HG03354 (cell line): ENCODE measurements at regions not wholly inside any gene's neighbourhood (a gene's known extent, or its start where the extent isn't known, plus 50 kb on each side); places are given as distances from the start of the nearest gene placed in this dataset.
A peak's percentile ranks its signal among the peaks of the same experiment; 100 is the strongest.

ENCODE experiments used
- ATAC-seq: cut with Tn5 transposase; IDR thresholded peaks from one replicate; pipeline ENCODE4 v1.9.1; 2021; ENCODE audit warnings: mild to moderate bottlenecking; ENCODE audit not compliant: unreplicated experiment, poor library complexity, severe bottlenecking

- no peak for ATAC-seq
Measured at GRCh38 chr12:93125126-93125525, 196.0 kb upstream of the EEA1 start.

GRCh38 chr12:93126069-93126474 is 197.0 kb upstream of the EEA1 start:
- peak; percentile 58 for ATAC-seq

- ATAC-seq, result no peak
Measured at GRCh38 chr12:93127107-93127560, 198.0 kb upstream of the EEA1 start.

DNA sequence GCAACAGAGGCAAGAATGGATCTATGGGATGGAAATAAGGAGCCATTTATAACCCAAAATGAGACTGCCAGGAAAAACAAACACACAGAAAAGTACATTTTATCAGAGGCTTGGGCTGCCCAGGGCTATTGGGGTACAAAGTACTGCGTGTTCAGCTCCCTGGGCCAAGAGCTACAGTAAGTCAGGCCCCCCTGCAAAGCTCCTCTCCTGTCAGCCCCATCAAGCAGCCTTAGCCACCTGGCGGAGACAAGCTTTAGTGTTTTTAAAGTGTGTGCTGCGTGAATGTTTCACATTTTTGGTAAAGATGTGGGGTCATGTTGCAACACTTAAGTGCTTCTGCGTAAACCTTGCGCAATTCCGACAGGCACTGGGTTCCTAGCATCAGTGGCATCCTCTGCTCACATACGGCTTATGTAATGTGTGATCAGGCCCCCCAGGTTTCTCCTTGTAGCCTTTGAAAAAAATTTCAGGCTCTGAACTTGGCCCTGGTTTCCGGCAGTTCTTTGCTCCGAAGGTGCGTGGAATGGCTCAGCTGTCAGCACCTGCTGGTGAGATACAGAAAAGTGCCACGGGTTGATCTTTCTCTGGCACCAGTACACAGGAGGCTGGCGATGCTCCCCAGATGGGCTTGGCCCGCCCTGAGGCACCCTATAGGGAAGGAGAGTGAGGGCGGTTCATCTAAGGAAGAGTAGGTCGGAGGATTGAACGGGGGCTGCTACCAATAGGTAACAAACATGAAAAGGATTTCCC is 198.7 kb upstream of the EEA1 start:
- no peak for ATAC-seq

DNA sequence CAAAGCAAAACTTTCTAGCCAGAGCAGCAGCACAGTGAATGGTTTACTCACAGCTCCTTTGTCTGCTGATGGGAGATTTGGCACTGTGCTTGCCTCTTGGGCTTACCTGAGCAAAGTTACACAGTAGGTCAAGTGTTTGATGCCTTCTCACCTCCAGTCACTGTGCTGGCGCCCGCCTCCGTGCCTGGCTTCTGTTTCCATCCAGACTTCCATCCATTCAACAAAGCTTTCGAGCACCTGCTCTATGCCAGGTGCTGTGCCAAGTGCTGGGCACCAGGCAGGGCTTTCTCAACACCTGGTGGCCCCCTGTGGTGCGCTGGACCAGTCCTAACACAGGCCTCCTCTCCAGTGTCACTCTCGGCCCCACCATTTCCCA is 199.2 kb upstream of the EEA1 start:
- ATAC-seq, result no peak

DNA sequence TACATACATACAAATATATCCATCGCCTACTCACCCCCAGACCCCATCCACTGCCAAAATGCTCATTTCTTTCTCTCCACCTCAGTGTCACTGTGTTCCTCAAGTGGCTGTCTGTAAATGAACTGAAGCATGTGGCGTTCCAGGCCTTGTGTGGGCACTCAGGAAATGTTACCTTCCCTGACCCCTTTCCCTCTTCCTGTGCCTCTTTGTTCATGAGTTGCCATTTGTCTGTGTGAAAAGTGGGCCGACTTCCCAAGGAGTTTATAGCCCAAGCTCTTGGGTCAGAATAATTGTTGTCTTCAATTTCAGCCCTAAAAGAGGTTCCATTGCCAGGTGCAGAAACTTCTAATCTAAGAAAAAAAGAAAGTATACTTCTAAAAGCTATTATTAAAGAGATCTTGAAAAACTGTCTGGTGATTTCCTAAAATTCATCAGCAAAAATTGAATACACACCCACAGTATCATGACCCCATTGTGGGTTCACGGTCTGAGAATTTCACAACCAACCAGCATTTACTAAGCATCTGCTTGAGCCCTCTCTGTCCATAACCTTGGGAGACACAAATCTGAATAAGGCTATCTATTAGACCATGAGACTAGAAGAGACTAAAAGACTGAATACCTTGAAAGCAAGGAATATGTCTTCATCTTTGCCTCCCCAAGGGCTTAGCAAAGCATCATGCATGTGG is 201.4 kb upstream of the EEA1 start:
- ATAC-seq, result no peak

DNA sequence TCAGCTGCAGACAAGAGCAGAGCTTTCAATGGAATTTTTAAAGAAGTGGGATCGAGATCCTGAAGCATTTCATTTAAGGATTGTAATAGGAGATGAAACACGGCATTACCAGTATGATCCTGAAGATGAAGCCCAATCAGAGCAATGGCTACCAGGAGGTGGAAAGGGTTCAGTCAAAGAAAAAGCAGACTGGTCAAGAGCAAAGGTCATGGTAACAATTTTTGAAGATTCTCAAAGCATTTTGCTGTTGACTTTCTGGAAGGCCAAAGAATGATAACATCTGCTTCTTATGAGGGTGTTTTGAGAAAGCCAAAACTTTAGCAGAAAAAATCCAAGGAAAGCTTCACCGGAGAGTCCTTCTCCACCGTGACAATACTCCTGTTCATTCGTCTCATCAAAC is 204.3 kb upstream of the EEA1 start:
- no peak for ATAC-seq

DNA sequence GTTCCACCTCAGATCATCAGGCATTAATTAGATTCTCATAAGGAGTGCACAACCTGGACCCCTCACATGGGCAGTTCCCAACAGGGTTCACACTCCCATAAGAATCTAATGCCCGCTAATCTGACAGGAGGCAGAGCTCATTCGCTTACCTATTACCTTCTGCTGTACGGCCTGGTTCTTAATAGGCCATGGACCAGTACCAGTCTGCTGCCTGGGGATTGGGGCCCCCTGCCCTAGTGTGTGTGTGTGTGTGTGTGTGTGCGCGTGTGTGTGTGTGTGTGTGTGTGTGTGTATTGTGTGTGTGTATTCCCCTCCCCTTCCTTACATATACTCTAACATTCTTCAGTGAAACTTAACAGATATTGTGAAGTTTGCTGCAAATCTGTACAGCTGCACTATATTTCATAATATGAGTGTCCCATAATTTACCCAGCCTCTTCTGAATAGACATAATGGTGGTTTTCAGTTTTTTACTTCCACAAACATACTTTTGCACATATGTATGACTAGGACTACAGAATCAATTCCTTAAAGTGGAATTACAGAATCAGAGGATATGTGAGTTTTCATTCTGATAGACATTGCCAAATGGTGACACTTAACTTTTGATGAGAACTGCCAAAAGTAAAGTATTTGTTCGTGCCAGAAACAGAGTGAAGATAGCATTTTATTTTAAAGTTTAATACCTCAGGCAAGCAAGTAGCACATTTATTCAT is 205.2 kb upstream of the EEA1 start:
- no peak for ATAC-seq

DNA sequence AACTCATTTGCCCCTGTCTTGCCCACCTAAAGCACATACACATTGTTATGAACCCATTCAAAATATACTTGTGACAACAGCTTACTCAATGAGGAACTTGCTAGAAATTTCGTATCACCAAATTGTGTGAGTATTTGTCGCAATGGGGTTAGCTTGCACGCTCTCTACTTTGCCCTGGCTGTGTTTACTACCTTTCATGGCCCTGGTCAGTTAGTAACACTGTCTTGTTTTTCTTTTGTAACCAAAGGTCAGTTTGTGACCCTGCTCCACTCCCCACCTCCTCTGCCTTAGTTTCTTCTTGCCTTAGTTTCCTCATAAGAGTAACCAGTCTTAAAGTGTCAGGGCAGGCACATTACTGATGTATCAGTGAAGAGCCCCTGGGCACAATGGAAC is 205.8 kb upstream of the EEA1 start:
- ATAC-seq, result no peak

GRCh38 chr12:93135286-93136239 is 206.5 kb upstream of the EEA1 start:
- ATAC-seq, result peak; percentile 28

GRCh38 chr12:93136253-93137055 is 207.4 kb upstream of the EEA1 start:
- no peak for ATAC-seq

DNA sequence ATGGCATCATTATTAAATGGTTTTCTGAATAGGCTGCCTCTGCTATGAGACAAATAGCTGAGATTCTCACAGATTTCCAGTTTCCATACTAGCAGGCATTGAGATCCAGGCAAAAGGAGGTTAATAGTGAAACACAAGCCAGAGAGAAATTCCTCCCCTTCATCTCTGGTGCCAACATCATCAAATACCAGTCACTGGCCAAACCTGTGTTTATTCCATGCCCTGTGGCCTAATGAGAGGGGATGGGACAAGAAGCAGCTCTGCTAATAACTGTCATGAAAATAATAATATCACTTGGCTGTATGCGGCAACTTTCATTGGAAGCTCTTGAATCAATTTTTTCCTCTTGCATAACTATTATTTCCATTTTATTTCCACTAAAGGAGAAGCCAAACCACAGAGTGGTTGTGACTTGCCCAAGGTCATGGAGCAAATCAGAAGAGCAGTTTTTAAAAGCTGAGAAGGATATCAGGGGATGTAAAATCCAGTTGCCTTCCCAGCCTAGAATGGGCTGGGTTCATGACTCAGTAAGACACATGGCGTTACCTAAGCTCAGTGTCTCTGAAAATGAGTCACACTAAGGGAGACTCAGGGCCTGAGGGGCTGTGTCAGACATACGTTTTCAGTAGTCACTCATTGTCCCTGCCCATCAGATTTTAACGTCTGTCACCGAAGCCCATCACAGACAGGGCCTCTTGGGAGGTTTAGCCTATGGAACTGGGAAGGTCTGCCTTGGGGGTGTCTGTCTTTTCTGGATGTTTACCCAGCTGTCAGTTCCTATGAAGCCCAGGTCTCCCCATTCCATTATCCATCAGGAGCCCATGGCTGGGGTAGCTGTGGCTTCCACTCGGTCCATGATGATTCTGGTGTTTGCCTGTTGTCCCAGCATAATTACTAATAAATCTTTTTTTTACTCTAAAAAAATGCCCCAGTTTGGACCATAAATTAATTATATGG is 208.8 kb upstream of the EEA1 start:
- peak; percentile 61 for ATAC-seq

- ATAC-seq, result peak; percentile 76
Measured at GRCh38 chr12:93139028-93139665, 210.1 kb upstream of the EEA1 start.

DNA sequence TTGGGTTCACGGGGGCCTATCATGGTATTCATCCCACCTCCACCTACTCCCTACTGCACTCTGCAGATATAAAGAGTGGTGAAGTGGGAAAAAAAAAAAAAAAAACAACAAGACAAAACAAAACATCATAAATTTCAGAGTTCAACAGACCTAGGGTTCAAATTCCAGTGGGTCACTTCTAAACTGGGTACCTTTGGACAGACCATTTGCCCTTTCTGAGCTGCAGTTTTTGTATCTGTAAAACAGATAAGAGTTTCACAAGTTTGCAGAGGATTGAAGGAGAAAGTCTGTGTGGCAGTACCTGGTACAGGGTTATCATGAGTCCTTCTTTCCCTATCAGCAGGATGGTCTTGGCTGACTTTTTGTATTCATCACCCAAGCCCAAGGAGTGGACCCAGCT is 211.2 kb upstream of the EEA1 start:
- no peak for ATAC-seq

GRCh38 chr12:93140801-93141200 is 211.7 kb upstream of the EEA1 start:
- ATAC-seq, result no peak

DNA sequence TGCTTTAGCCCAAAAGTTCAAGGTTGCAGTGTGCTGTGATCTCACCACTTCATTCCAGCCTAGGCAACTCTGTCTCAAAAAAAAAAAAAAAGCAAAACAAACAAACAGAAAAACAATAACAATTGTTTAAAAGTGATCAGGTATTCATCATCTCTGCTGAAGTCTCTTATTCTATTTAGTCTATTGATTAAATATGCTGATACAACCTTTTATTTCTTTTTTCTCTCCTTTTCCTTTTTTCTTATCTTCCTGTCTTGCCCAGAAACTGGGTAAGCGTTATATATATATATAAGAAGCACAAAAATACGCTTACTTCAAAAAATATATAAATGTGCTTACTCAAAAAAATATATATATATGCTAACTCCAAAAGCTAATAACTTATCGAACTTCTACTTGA is 213.8 kb upstream of the EEA1 start:
- ATAC-seq, result no peak

DNA sequence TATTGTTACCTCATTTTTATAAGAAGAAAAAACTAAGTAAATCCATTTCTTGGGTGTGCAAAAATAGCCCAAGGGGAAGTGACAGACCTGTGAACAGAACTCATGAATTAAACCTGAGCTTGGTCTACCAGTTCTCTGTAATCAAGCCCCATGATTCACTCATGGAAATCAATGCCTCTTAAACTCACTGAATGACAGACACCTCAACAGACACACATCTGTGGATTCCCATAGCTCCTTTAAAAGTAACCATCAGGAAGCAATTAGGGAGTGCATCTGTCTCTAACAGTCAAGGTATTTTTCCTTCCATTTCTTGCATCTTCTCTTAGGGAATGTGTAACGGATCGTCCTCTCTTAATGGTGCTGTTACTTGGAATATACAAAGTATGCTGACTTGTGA is 215.0 kb upstream of the EEA1 start:
- ATAC-seq, result no peak
